GM06990 (cell line): ENCODE measurements at regions not wholly inside any gene's neighbourhood (a gene's known extent, or its start where the extent isn't known, plus 50 kb on each side); places are given as distances from the start of the nearest gene placed in this dataset.
"Not testable (repeated sequence)": the region's sequence is repeated elsewhere in the genome, so short reads cannot be mapped to it uniquely, and the experiment has no call there.

Experiments used
- DNase-seq: peaks from one replicate; pipeline ENCODE4 v3.0.0-alpha.2; 2011; ENCODE audit not compliant: insufficient read length; ENCODE audit errors: extremely low read depth
- H3K27me3 ChIP-seq: replicated peaks from 2 replicates; pipeline ENCODE4 v1.6.0; 2011; ENCODE audit warnings: low read length; ENCODE audit not compliant: control insufficient read depth, insufficient read depth
- H3K36me3 ChIP-seq: 2 replicates; pipeline ENCODE4 v1.5.1; 2011; ENCODE audit warnings: low read length; ENCODE audit not compliant: control insufficient read depth, insufficient read depth
- H3K4me3 ChIP-seq: replicated peaks from 2 replicates; pipeline ENCODE4 v1.5.1; 2011; ENCODE audit warnings: low read depth, mild to moderate bottlenecking, control low read depth, low read length
- TF ChIP-seq, protein P1 (sequence below): IDR thresholded peaks from 2 replicates; pipeline ENCODE4 v1.5.1; 2011; ENCODE audit warnings: low read length, control low read depth, mild to moderate bottlenecking, inconsistent platforms; ENCODE audit not compliant: insufficient read depth, poor library complexity, severe bottlenecking

DNA sequence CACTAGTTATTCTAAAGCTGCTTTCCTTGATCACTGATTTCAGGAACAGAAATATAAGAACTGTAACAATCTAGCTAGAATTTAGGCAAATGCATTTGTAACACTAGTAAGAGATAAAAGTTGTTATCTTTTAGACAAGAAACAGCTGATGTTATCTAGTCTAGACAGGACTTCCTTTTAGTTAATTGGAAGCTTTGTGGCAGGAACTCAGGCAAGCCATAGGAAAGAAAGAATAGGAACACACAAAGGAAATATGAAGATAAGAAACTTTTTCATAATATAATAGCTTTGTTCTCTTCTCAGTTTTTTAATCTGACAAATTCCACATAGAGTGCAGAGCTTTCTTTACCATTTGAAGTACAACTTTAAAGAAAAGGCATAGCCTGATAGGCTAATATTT, 59.0 kb upstream of the AGR3 start:
- Histone ChIP-seq H3K4me3 (no peak overlapping the region), H3K27me3 (no peaks in the 10 kb centered on the region), H3K36me3 (no peaks in the 10 kb centered on the region)
- TF ChIP-seq, protein P1, sequence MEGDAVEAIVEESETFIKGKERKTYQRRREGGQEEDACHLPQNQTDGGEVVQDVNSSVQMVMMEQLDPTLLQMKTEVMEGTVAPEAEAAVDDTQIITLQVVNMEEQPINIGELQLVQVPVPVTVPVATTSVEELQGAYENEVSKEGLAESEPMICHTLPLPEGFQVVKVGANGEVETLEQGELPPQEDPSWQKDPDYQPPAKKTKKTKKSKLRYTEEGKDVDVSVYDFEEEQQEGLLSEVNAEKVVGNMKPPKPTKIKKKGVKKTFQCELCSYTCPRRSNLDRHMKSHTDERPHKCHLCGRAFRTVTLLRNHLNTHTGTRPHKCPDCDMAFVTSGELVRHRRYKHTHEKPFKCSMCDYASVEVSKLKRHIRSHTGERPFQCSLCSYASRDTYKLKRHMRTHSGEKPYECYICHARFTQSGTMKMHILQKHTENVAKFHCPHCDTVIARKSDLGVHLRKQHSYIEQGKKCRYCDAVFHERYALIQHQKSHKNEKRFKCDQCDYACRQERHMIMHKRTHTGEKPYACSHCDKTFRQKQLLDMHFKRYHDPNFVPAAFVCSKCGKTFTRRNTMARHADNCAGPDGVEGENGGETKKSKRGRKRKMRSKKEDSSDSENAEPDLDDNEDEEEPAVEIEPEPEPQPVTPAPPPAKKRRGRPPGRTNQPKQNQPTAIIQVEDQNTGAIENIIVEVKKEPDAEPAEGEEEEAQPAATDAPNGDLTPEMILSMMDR, result no peak
- DNase-seq, result no peak

DNA sequence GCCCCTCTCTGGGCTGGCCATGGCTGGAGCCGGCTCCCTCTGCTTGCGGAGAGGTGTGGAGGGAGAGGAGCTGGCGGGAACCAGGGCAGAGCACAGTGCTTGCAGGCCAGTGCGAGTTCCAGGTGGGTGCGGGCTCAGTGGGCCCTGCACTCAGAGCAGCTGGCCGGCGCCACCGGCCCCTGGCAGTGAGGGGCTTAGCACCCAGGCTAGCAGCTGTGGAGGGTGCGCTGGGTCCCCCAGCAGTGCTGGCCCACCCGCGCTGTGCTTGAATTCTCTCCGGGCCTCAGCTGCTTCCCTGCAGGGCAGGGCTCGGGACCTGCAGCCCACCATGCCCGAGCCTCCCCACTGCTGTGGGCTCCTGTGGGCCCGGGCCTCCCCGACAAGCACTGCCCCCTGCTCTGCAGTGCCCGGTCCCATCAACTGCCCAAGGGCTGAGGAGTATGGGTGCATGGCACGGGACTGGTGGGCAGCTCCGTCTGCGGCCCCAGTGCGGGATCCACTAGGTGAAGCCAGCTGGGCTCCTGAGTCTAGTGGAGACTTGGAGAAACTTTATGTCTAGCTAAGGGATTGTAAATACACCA, 61.2 kb upstream of the AGR3 start:
- DNase-seq, result no peak
- Histone ChIP-seq H3K36me3 (no peaks in the 10 kb centered on the region), H3K27me3 (no peaks in the 10 kb centered on the region), H3K4me3 (no peak overlapping the region)
- TF ChIP-seq, protein P1, result no peak

DNA sequence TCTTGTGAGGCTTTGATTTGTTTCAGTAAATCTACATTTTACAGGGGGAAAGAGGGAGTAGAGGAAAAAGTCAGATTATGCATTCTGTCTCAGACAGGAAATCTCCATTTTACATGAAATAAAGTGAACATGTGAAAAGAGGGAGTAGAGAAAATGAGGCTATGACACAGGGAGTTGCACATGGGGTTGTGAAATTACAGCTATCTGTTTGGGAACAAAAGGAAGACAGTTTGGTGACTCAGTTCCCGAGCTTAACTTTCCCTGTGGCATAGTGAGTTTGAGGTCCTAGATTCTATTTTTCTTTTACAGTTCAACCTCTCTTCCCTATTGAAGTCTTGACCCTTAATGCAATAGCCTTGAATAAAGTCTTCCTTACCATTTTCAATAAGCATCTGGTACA, 63.2 kb upstream of the AGR3 start:
- no peak overlapping the region for H3K4me3 ChIP-seq
- no peaks in the 10 kb centered on the region for H3K36me3 ChIP-seq
- no peak for DNase-seq
- TF ChIP-seq, protein P1, result no peak
- H3K27me3 ChIP-seq, result no peaks in the 10 kb centered on the region

DNA sequence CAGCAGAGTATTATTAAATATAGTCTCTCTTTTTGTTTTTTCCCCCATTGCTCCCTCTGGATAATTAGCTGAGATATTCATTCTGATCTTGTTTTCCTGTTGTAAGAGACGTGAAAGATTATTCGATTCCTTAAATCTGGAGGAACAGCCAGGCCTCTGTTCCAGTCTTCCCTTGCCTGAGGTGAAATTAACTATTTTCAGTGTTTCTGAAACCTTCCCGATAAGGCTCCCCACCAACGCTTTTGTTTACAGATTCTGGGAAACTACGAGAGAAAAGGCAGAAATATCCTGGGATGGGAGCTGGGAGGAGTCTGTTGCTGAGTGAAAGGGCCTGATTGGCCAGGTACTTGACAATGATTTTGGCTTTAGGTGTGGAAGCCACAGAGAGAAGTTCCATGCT, 63.6 kb upstream of the AGR3 start:
- no peak overlapping the region for H3K4me3 ChIP-seq
- no peak for DNase-seq
- TF ChIP-seq, protein P1, result no peak

DNA sequence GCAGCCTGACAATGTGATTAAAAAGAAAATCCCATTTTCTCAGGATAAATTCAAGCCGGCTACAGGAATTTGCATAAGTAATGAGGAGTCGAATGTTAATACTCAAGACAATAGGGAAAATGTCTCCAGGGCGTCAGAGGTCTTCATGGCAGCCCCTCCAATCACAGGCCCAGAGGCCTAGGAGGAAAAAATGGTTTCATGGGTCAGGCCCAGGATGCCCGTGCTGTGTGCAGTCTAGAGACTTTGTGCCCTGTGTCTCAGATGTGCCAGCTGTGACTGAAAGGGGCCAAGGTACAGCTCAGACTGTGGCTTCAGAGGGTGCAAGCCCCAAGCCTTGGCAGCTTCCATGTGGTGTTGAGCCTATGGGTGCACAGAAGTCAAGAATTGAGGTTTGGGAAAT, 66.3 kb upstream of the AGR3 start:
- not testable (repeated sequence) for H3K27me3 ChIP-seq, H3K36me3 ChIP-seq, DNase-seq, H3K4me3 ChIP-seq

More for the DNA sequence above, 63.6 kb upstream of the AGR3 start:
- H3K27me3 ChIP-seq, result no peaks in the 10 kb centered on the region
- no peaks in the 10 kb centered on the region for H3K36me3 ChIP-seq

DNA sequence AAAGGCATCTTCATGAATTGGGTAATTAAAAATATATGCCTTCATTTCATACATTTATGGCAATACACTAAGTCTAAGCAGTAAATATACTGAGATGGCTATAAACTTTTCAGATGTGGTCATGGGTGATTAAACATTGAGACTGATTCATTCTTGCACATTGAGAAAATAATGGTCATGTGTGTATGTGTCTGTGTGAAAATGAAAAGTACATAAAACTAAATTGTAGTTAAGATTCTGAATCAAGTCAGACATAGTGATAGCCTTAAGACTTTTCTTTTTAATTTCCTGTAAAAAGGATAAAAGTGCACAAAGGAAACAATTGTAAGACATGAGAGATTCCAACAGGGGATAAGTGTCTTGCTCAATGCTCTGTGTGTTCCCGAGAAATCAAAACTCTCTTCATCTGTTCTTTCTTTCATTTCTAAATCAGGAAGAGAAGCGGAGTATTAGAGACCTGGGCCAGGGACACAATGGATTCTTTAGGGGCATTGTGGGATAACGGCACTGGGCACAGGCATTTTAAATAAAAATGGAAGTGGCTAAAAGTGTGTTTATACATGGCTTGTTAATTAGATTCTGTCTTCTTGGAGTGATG, 69.8 kb upstream of the AGR3 start:
- Histone ChIP-seq H3K4me3 (no peak overlapping the region), H3K36me3 (no peaks in the 10 kb centered on the region), H3K27me3 (no peaks in the 10 kb centered on the region)
- no peak for DNase-seq
- TF ChIP-seq, protein P1, result no peak
